ENCODE measurements at regions not wholly inside any gene's neighbourhood (a gene's known extent, or its start where the extent isn't known, plus 50 kb on each side); places are given as distances from the start of the nearest gene placed in this dataset.

DNA sequence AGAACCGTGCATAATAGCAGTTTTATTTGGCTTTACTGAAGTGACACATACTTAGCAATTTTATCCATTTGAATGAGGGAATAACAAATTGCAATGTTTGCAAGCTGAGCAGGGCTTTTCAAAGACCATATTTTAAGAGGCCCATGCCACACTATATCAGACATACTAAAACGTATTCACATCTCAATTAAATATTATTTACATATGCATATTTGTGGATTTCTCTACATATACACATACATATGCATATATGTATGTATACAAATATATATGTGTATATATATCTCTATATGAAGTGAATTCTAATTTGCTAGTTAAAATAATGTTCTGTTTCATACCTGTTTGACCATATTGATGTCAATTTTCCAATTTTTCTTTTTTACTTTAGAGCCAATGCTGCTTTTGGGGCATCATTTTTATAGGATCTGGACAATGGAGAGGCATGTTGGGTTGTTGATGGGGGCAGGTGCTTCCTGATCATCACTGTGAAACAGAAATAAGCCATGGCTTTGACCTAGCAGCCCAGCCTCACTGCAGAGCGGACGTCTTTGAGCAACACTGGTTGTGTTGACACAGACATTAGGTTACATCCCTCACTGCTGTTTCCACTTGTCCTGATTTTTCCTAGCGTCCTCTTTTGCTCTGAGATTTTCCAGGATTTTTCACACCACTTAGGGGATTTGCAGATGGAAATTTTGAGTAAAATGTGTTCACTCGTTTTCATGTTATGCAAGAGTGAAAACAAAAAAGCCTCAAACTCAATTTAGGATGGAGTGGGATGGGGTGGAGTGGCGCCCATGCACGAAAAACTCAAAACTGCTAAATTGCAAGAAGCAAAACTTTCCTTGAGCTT, 56.9 kb downstream of the RDH14 start:
- Histone ChIP-seq H3K4me3 (ENCODE audit: extremely low read depth, insufficient read depth, low read length, poor library complexity, severe bottlenecking) (no peak overlapping the region), H3K4me1 (ENCODE audit: control insufficient read depth, insufficient read depth, low read length, poor library complexity, severe bottlenecking) (no peaks in the 10 kb centered on the region), H3K9me3 (ENCODE audit: control insufficient read depth, low read length) (no peaks in the 10 kb centered on the region), H3K36me3 (ENCODE audit: control insufficient read depth, insufficient read depth, low read length) (no peaks in the 10 kb centered on the region), H3K27ac (ENCODE audit: low read depth, low read length, severe bottlenecking) (no peak overlapping the region)
- WGBS, 2 experiments (ENCODE audit: insufficient coverage in 2 of 2): 79 to 87% methylated on average over 3 to 5 of the region's 8 CpGs

DNA sequence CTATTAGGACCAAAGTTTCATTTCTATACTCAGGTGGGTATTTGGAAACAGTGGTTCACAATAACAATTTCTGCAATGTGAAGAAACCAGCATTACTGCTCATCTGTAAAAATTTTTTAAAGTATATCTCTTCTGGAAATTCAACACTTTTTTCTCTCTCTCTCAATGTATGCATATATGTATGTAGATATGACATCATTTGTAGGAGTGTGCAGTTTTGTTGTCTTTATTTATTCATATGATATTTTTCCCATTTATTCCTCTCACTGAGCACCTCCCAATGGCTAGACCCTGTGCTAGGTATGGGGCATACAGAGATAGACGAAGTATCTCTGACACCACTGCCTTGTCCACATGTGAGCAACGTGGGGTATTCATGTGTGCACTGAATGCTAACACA, 58.3 kb downstream of the RDH14 start:
- Histone ChIP-seq H3K9me3 (ENCODE audit: control insufficient read depth, low read length) (no peaks in the 10 kb centered on the region), H3K36me3 (ENCODE audit: control insufficient read depth, insufficient read depth, low read length) (no peaks in the 10 kb centered on the region), H3K27ac (ENCODE audit: low read depth, low read length, severe bottlenecking) (no peak overlapping the region), H3K4me1 (ENCODE audit: control insufficient read depth, insufficient read depth, low read length, poor library complexity, severe bottlenecking) (no peaks in the 10 kb centered on the region), H3K4me3 (ENCODE audit: extremely low read depth, insufficient read depth, low read length, poor library complexity, severe bottlenecking) (no peak overlapping the region)
- WGBS, 2 experiments (ENCODE audit: insufficient coverage in 2 of 2): 90% methylated on average over 2 of the region's 2 CpGs; no CpG with 5 or more reads in 1 of the 2 experiments

DNA sequence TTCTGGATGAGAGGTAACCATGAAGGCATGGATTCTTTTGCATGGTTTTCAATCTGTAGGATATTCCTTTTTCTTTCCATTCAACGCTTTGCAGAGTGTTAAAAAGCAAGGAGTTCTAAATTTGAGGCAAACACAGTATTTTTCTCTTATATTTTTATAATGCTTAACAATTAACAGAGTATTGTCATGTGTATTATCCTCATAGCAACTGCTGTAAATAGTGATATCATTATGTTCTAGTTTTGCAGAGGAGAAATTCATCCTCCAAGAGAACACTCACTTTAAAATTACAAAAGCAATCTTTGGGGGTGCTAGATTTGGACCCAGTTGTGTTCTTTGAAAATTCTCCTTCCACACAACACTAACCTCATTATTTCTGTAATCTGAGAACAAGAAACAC, 58.7 kb downstream of the RDH14 start:
- Histone ChIP-seq H3K9me3 (ENCODE audit: control insufficient read depth, low read length) (no peaks in the 10 kb centered on the region), H3K4me3 (ENCODE audit: extremely low read depth, insufficient read depth, low read length, poor library complexity, severe bottlenecking) (no peak overlapping the region), H3K27ac (ENCODE audit: low read depth, low read length, severe bottlenecking) (no peak overlapping the region), H3K36me3 (ENCODE audit: control insufficient read depth, insufficient read depth, low read length) (no peaks in the 10 kb centered on the region), H3K4me1 (ENCODE audit: control insufficient read depth, insufficient read depth, low read length, poor library complexity, severe bottlenecking) (no peaks in the 10 kb centered on the region)
- WGBS, 2 experiments (ENCODE audit: insufficient coverage in 2 of 2): no CpG with 5 or more reads among the region's 1 CpG

DNA sequence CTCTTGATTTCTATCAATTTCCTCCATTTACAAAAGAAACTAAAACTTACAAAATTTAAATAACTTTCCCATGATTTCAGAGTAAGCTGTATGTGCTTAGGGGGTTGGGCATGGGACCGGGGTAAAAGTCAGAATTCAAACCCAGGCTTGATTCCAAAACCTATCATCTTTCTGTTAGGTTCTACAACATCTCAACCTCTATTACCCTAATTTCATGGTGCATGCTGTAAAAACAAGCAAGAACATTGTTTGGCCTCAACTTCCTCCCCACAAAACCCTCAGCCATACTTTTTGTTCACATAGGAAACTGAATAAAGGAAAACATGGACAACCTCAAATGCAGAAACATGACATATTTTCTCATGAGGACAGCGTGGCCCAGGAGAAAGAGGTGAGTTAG, 59.3 kb downstream of the RDH14 start:
- no peaks in the 10 kb centered on the region for H3K9me3 ChIP-seq (ENCODE audit: control insufficient read depth, low read length)
- H3K4me1 ChIP-seq (ENCODE audit: control insufficient read depth, insufficient read depth, low read length, poor library complexity, severe bottlenecking): no peaks in the 10 kb centered on the region
- 100% methylated on average over 1 of the region's 2 CpGs; no CpG with 5 or more reads in 1 of the 2 experiments for WGBS, 2 experiments (ENCODE audit: insufficient coverage in 2 of 2)
- no peaks in the 10 kb centered on the region for H3K36me3 ChIP-seq (ENCODE audit: control insufficient read depth, insufficient read depth, low read length)
- H3K27ac ChIP-seq (ENCODE audit: low read depth, low read length, severe bottlenecking): no peak overlapping the region
- no peak overlapping the region for H3K4me3 ChIP-seq (ENCODE audit: extremely low read depth, insufficient read depth, low read length, poor library complexity, severe bottlenecking)

DNA sequence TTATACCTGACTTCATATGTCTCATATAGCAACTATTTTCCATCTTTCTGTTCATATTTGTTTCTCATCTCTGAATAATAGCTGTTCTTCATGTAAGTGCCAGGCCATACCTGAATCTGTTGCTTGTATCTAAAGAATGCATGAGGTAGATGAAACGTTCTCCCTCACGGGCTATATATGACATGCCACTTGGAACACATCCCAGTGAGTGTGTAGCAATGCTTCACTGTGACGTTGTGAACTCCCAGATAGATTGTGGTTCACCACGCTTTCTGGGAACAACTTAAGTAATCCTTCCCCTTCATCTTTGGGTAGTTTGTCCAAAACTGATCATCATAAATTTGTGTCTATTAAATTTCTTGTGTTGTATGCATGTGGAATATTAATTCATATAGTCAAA, 60.1 kb downstream of the RDH14 start:
- Histone ChIP-seq H3K27ac (ENCODE audit: low read depth, low read length, severe bottlenecking) (no peak overlapping the region), H3K4me1 (ENCODE audit: control insufficient read depth, insufficient read depth, low read length, poor library complexity, severe bottlenecking) (no peaks in the 10 kb centered on the region), H3K4me3 (ENCODE audit: extremely low read depth, insufficient read depth, low read length, poor library complexity, severe bottlenecking) (no peak overlapping the region), H3K36me3 (ENCODE audit: control insufficient read depth, insufficient read depth, low read length) (no peaks in the 10 kb centered on the region), H3K9me3 (ENCODE audit: control insufficient read depth, low read length) (no peaks in the 10 kb centered on the region)
- 88 to 97% methylated on average over 3 of the region's 4 CpGs for WGBS, 2 experiments (ENCODE audit: insufficient coverage in 2 of 2)

DNA sequence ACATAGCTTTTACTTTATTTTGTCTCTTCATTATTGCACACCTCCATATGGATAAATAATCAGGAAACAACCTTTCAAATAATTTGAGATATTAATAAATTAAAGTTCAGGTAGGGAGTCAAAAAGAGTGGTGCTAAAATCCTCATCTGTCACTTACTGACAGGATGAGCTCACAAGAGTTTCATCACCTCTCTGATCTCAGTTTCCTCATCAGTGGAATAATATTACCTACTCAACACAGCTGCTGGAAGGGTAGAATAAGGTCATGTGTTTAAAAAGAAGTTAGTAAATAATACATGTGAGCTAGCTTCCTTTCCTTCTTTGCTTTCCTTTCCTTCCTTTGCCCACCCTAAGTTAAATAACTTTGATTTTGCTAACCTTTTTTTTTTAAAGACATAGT, 61.9 kb downstream of the RDH14 start:
- Histone ChIP-seq H3K9me3 (ENCODE audit: control insufficient read depth, low read length) (no peaks in the 10 kb centered on the region), H3K4me3 (ENCODE audit: extremely low read depth, insufficient read depth, low read length, poor library complexity, severe bottlenecking) (no peak overlapping the region), H3K4me1 (ENCODE audit: control insufficient read depth, insufficient read depth, low read length, poor library complexity, severe bottlenecking) (no peaks in the 10 kb centered on the region), H3K36me3 (ENCODE audit: control insufficient read depth, insufficient read depth, low read length) (no peaks in the 10 kb centered on the region), H3K27ac (ENCODE audit: low read depth, low read length, severe bottlenecking) (no peak overlapping the region)

DNA sequence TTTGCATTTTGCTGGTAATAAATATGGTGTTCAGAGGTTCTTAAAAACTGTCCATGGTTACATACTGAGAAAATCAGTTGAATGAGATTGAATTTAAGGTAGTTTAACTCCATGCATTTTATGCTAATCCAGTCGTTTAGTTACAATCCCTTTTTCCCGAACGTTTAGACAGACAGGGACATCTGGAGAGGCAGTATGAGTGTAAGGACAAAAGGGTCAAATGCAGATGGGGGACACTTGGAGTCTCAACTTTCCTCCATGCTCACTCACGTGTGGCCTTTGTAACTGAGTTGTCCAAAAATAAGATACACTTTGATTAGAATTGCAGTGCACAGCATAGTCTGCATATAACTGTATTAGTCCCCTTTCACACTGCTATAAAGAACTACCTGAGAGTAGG, 63.9 kb downstream of the RDH14 start:
- WGBS, 2 experiments (ENCODE audit: insufficient coverage in 2 of 2): 80 to 87% methylated on average over 3 of the region's 4 CpGs

DNA sequence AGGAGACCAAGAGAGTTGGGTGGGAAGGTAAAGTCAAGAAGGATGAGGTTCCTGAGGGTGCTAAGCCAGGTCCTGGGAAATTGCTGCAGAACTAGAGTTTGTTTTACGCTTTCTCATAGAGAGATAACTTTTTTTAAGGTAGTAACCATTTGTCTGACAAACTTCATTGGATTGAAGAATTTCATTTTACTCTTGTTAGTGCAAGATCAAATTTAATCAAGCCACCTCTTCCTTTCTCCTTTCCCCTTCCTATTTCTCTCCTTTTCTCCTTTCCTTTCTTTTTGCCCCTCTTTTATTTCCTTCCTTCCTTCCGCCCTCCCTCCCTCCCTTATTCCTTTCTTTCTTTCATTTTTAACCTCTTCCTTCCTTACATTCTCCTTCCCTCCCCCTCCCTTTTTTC, 65.4 kb downstream of the RDH14 start:
- Histone ChIP-seq H3K4me1 (ENCODE audit: control insufficient read depth, insufficient read depth, low read length, poor library complexity, severe bottlenecking) (no peaks in the 10 kb centered on the region), H3K27ac (ENCODE audit: low read depth, low read length, severe bottlenecking) (no peak overlapping the region), H3K9me3 (ENCODE audit: control insufficient read depth, low read length) (no peaks in the 10 kb centered on the region), H3K4me3 (ENCODE audit: extremely low read depth, insufficient read depth, low read length, poor library complexity, severe bottlenecking) (no peak overlapping the region), H3K36me3 (ENCODE audit: control insufficient read depth, insufficient read depth, low read length) (no peaks in the 10 kb centered on the region)
- WGBS, 2 experiments (ENCODE audit: insufficient coverage in 2 of 2): 57 to 77% methylated on average over 1 of the region's 2 CpGs

More for the DNA sequence above, 63.9 kb downstream of the RDH14 start:
- Histone ChIP-seq H3K4me3 (ENCODE audit: extremely low read depth, insufficient read depth, low read length, poor library complexity, severe bottlenecking) (no peak overlapping the region), H3K27ac (ENCODE audit: low read depth, low read length, severe bottlenecking) (no peak overlapping the region), H3K9me3 (ENCODE audit: control insufficient read depth, low read length) (no peaks in the 10 kb centered on the region), H3K36me3 (ENCODE audit: control insufficient read depth, insufficient read depth, low read length) (no peaks in the 10 kb centered on the region), H3K4me1 (ENCODE audit: control insufficient read depth, insufficient read depth, low read length, poor library complexity, severe bottlenecking) (no peaks in the 10 kb centered on the region)

DNA sequence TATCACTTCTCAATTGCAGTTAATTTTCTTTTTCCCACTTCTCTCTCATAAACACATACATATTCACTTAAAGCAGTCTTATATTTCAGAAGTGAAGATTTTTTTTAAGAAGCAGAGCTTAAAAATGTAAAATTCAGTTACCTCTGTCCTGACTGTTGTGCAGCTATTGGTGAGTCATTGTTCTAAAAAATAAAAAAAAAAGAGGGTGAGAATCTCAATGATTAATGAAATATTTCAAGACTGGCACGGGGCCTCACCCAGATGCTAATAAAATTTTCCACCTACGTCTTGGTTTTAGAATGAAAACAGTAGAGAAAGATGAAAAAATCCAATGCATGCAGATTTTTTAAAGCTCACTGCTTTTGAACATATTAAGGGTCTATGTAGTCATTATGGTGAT, 67.7 kb downstream of the RDH14 start:
- Histone ChIP-seq H3K4me3 (ENCODE audit: extremely low read depth, insufficient read depth, low read length, poor library complexity, severe bottlenecking) (no peak overlapping the region), H3K9me3 (ENCODE audit: control insufficient read depth, low read length) (no peaks in the 10 kb centered on the region), H3K36me3 (ENCODE audit: control insufficient read depth, insufficient read depth, low read length) (no peaks in the 10 kb centered on the region), H3K27ac (ENCODE audit: low read depth, low read length, severe bottlenecking) (no peak overlapping the region), H3K4me1 (ENCODE audit: control insufficient read depth, insufficient read depth, low read length, poor library complexity, severe bottlenecking) (no peaks in the 10 kb centered on the region)
- WGBS, 2 experiments (ENCODE audit: insufficient coverage in 2 of 2): 82% methylated on average over 2 of the region's 2 CpGs; no CpG with 5 or more reads in 1 of the 2 experiments

DNA sequence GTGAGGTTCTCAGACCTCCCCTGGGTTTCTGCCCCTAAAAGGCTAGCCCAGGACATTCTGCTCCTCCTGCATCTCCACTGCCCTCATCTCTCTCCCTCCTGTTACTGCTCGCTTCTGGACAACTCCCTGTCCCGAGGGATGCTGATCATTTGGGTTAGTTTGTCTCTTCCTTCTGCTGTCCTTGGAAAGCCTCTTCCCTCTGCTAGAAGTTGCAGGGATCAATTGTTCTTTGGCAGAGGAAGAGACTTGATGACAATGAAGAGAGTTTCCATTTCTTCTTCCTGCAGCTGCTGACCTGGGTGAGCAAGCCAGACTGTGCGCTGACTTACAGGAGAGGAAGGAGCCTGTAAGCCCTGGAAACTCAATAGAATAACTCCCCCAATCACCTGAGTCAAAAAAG, 68.9 kb downstream of the RDH14 start:
- WGBS, 2 experiments (ENCODE audit: insufficient coverage in 2 of 2): 100% methylated on average over 1 of the region's 3 CpGs; no CpG with 5 or more reads in 1 of the 2 experiments
- H3K9me3 ChIP-seq (ENCODE audit: control insufficient read depth, low read length): no peaks in the 10 kb centered on the region

DNA sequence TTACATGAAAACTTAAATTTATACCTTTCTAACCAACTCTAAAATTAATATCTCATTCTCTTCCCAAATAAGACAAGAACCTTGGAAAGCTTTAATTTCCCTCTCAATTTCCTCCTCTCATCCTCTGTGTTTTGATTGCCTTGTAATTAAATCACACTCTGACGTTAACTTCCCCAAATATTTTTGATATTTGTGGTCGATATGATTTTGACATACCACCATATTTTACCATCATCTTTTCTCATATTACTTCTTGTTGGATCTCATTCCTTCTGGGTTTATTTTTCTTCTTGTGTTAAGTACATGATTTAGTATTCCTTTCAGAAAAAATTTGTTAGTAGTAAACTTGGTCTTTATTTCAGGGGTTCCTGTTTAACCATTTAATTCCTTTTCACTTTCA, 69.6 kb downstream of the RDH14 start:
- no CpG with 5 or more reads among the region's 2 CpGs for WGBS, 2 experiments (ENCODE audit: insufficient coverage in 2 of 2)
- Histone ChIP-seq H3K4me3 (ENCODE audit: extremely low read depth, insufficient read depth, low read length, poor library complexity, severe bottlenecking) (no peak overlapping the region), H3K36me3 (ENCODE audit: control insufficient read depth, insufficient read depth, low read length) (no peaks in the 10 kb centered on the region), H3K9me3 (ENCODE audit: control insufficient read depth, low read length) (no peaks in the 10 kb centered on the region), H3K27ac (ENCODE audit: low read depth, low read length, severe bottlenecking) (no peak overlapping the region), H3K4me1 (ENCODE audit: control insufficient read depth, insufficient read depth, low read length, poor library complexity, severe bottlenecking) (no peaks in the 10 kb centered on the region)

More for the DNA sequence above, 68.9 kb downstream of the RDH14 start:
- H3K4me3 ChIP-seq (ENCODE audit: extremely low read depth, insufficient read depth, low read length, poor library complexity, severe bottlenecking): no peak overlapping the region
- no peaks in the 10 kb centered on the region for H3K4me1 ChIP-seq (ENCODE audit: control insufficient read depth, insufficient read depth, low read length, poor library complexity, severe bottlenecking)
- H3K36me3 ChIP-seq (ENCODE audit: control insufficient read depth, insufficient read depth, low read length): no peaks in the 10 kb centered on the region
- H3K27ac ChIP-seq (ENCODE audit: low read depth, low read length, severe bottlenecking): no peak overlapping the region
